ENCODE measurements at regions not wholly inside any gene's neighbourhood (a gene's known extent, or its start where the extent isn't known, plus 50 kb on each side); places are given as distances from the start of the nearest gene placed in this dataset.

DNA sequence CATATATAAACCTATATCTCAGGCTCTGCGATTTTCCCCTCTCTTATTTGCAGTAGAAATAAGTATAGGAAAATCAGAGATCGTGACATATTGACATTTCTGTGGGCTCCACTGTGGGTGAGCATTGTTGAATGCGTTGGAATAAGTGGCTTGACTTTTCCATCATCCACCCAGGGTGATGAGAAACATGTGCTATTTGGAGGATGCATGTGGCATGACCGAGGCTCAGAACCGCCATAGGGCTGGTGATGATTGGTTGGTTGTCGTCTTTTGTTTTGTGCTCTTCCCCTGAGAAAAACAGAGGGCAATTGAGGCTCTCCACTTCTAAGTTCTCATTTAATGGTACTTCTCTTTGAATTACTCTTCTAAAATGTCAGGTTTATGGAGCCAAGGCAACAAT, 140.1 kb downstream of the MXRA5 start:
- no peak for DNase-seq (ENCODE audit: low read depth)
- TF ChIP-seq, protein P1, sequence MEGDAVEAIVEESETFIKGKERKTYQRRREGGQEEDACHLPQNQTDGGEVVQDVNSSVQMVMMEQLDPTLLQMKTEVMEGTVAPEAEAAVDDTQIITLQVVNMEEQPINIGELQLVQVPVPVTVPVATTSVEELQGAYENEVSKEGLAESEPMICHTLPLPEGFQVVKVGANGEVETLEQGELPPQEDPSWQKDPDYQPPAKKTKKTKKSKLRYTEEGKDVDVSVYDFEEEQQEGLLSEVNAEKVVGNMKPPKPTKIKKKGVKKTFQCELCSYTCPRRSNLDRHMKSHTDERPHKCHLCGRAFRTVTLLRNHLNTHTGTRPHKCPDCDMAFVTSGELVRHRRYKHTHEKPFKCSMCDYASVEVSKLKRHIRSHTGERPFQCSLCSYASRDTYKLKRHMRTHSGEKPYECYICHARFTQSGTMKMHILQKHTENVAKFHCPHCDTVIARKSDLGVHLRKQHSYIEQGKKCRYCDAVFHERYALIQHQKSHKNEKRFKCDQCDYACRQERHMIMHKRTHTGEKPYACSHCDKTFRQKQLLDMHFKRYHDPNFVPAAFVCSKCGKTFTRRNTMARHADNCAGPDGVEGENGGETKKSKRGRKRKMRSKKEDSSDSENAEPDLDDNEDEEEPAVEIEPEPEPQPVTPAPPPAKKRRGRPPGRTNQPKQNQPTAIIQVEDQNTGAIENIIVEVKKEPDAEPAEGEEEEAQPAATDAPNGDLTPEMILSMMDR (IDR thresholded peaks at IDR 0.05; ENCODE audit: low read depth, low read length): no peak
- no peak for TF ChIP-seq POLR2A (IDR thresholded peaks at IDR 0.05; ENCODE audit: extremely low read depth, insufficient read length)
- TF ChIP-seq, protein P2, sequence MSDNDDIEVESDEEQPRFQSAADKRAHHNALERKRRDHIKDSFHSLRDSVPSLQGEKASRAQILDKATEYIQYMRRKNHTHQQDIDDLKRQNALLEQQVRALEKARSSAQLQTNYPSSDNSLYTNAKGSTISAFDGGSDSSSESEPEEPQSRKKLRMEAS (IDR thresholded peaks at IDR 0.05; ENCODE audit: low read depth, low read length): no peak
- no peak for TF ChIP-seq MYC (IDR thresholded peaks at IDR 0.05; ENCODE audit: low read depth, low read length)
- H3K4me3 ChIP-seq (ENCODE audit: low read depth, low read length): no peak overlapping the region

DNA sequence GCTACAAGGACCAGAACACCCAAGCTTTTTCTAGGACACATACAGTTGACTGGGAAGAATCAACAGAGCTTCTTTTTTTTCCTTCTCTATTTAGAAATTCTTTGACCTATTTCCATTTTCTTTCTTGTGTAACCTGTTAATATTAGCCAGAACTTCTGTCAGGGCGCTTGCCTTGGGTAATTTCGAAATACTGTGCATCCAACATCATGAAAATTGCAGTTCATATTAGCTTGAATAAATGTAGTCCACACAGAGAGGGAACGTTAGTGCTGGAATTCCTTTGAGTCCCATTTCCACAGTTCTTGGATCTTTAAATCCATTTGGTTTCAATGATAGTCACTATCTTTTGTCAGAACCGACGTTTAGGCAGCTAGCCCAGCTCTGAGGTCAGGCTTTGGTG, 141.8 kb downstream of the MXRA5 start:
- no peak for DNase-seq (ENCODE audit: low read depth)
- TF ChIP-seq, protein P2 (IDR thresholded peaks at IDR 0.05; ENCODE audit: low read depth, low read length): no peak
- TF ChIP-seq MYC (IDR thresholded peaks at IDR 0.05; ENCODE audit: low read depth, low read length): no peak
- TF ChIP-seq, protein P1 (IDR thresholded peaks at IDR 0.05; ENCODE audit: low read depth, low read length): no peak
- TF ChIP-seq POLR2A (IDR thresholded peaks at IDR 0.05; ENCODE audit: extremely low read depth, insufficient read length): no peak
- no peak overlapping the region for H3K4me3 ChIP-seq (ENCODE audit: low read depth, low read length)

DNA sequence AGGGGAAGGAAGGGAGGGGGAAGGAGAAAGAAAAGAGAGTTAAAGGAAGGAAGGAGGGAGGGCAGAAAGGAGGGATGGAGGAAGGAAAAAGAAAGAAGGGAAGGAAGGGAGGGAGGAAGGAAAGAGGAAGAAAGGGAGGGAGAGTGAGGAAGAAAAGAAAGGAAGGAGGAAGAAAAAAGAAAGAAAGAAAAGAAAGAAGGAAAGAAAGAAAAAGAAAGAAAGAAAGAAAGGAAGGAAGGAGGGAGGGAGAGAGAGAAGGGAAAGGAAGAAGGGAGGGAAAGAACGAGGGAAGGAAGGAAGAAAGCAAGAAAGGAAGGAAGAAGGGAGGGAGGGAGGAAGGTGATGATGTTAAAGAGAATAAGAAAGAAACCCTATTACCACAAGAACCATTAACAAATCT, 150.6 kb downstream of the MXRA5 start:
- TF ChIP-seq POLR2A (IDR thresholded peaks at IDR 0.05; ENCODE audit: extremely low read depth, insufficient read length): no peak
- TF ChIP-seq, protein P1 (IDR thresholded peaks at IDR 0.05; ENCODE audit: low read depth, low read length): no peak
- TF ChIP-seq MYC (IDR thresholded peaks at IDR 0.05; ENCODE audit: low read depth, low read length): no peak
- TF ChIP-seq, protein P2 (IDR thresholded peaks at IDR 0.05; ENCODE audit: low read depth, low read length): no peak
- no peak for DNase-seq (ENCODE audit: low read depth)
- H3K4me3 ChIP-seq (ENCODE audit: low read depth, low read length): no peak overlapping the region

DNA sequence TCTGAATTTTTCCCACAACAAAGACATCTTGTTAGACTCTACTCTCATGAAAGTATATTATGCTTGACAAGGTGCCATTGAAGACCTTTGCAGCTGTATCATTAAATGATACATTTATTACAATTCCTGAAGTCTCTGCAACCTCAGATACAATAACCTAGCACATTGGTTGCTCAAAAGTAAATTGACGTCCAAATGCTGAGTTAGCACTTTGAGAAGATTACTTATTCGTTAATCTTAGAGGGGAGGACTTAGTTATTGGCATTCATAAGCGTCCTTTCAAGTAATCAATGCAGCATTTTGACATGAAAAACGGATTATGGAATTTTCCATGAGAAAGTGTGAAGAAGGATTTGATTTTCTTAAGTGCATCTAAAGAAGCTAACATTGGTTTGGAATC, 151.6 kb downstream of the ARSF start:
- TF ChIP-seq, protein P2 (IDR thresholded peaks at IDR 0.05; ENCODE audit: low read depth, low read length): no peak
- TF ChIP-seq POLR2A (IDR thresholded peaks at IDR 0.05; ENCODE audit: extremely low read depth, insufficient read length) (no peak), MYC (IDR thresholded peaks at IDR 0.05; ENCODE audit: low read depth, low read length) (no peak)
- TF ChIP-seq, protein P1 (IDR thresholded peaks at IDR 0.05; ENCODE audit: low read depth, low read length): no peak
- no peak overlapping the region for H3K4me3 ChIP-seq (ENCODE audit: low read depth, low read length)
- DNase-seq (ENCODE audit: low read depth): no peak

DNA sequence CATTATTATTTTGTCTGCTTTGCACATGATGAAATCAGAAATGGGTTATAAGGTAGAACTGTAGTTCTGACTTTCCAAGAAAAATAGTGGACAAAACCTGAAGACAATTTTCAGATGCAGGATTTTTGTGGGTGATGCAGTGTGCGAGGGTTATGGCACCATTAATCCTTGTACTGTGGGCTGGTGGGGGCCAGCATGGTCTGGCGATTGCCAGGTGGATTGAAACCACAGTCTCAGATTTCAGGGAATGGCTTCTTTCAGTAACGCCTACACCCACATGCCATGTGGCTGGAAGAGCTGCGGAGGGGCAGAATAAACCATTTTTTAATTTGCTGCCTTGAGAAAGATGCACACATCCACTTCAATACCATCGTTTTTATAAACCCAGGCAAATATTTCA, 150.5 kb downstream of the ARSF start:
- H3K4me3 ChIP-seq (ENCODE audit: low read depth, low read length): no peak overlapping the region
- no peak for DNase-seq (ENCODE audit: low read depth)
- TF ChIP-seq POLR2A (IDR thresholded peaks at IDR 0.05; ENCODE audit: extremely low read depth, insufficient read length): no peak
- TF ChIP-seq, protein P2 (IDR thresholded peaks at IDR 0.05; ENCODE audit: low read depth, low read length): no peak
- TF ChIP-seq, protein P1 (IDR thresholded peaks at IDR 0.05; ENCODE audit: low read depth, low read length): no peak
- TF ChIP-seq MYC (IDR thresholded peaks at IDR 0.05; ENCODE audit: low read depth, low read length): no peak

DNA sequence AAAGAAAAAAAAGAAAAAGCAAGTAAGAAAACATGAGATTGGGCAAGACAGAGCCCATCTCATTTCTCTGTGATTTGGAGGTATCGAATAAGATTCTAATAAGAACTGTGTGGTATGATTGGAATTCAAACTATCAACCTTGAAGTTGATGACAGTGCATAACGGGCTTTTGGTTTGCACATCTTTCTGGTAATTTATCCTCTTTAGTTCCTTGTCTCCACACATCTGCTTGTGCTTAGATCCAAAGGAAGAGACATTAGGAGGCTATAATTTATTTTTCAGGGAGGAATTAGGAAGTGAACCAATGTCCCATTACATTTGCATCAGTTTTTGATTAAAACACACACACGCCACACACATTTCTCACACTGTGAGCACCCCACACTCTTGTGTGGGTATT, 149.9 kb downstream of the ARSF start:
- TF ChIP-seq POLR2A (IDR thresholded peaks at IDR 0.05; ENCODE audit: extremely low read depth, insufficient read length): no peak
- TF ChIP-seq, protein P2 (IDR thresholded peaks at IDR 0.05; ENCODE audit: low read depth, low read length): no peak
- TF ChIP-seq, protein P1 (IDR thresholded peaks at IDR 0.05; ENCODE audit: low read depth, low read length): no peak
- H3K4me3 ChIP-seq (ENCODE audit: low read depth, low read length): no peak overlapping the region
- no peak for DNase-seq (ENCODE audit: low read depth)

Data from NB4 (cell line).